OCI-LY1 (cell line): ENCODE measurements at regions not wholly inside any gene's neighbourhood (a gene's known extent, or its start where the extent isn't known, plus 50 kb on each side); places are given as distances from the start of the nearest gene placed in this dataset.

ENCODE experiments used
- CTCF ChIP-seq: fragments of 200-600 bp; sonication (generic), shearing (Covaris generic); IDR thresholded peaks from 2 replicates; pipeline ENCODE4 v1.5.1; 2017; ENCODE audit warnings: mild to moderate bottlenecking, antibody characterized with exemption, low read length, moderate library complexity, mixed read lengths
- EZH2 ChIP-seq: fragments of 200-600 bp; sonication (generic), shearing (Covaris generic); IDR thresholded peaks from 2 replicates; pipeline ENCODE4 v1.8.0; 2017; ENCODE audit warnings: borderline replicate concordance, mixed run types, mild to moderate bottlenecking, antibody characterized with exemption, low read length, moderate library complexity, mixed read lengths

- TF ChIP-seq EZH2 = no peak
- TF ChIP-seq CTCF = no peak
Observed at GRCh38 chr2:236686561-236686960, 116.9 kb downstream of the ACKR3 start.
